OCI-LY7 (cell line): ENCODE measurements at regions not wholly inside any gene's neighbourhood (a gene's known extent, or its start where the extent isn't known, plus 50 kb on each side); places are given as distances from the start of the nearest gene placed in this dataset.

ENCODE experiments used
- CTCF ChIP-seq: fragments of 200-600 bp; sonication (generic); conservative IDR thresholded peaks from 2 replicates; pipeline ENCODE4 v1.5.1; 2014; ENCODE audit warnings: mild to moderate bottlenecking, antibody characterized with exemption, low read length, moderate library complexity, mixed read lengths
- EZH2phosphoT487 ChIP-seq: fragments of 200-600 bp; sonication (generic); IDR thresholded peaks from 2 replicates; pipeline ENCODE4 v1.6.1; 2018; ENCODE audit warnings: low read depth, borderline replicate concordance, mild to moderate bottlenecking, mixed run types, antibody characterized with exemption, low read length, moderate library complexity, mixed read lengths

GRCh38 chr1:83694449-83694848 is 304.5 kb downstream of the TTLL7 start:
- TF ChIP-seq CTCF (no peak), EZH2phosphoT487 (no peak)
